H1 (cell line): ENCODE measurements at regions not wholly inside any gene's neighbourhood (a gene's known extent, or its start where the extent isn't known, plus 50 kb on each side); places are given as distances from the start of the nearest gene placed in this dataset.

Experiments used
- CTCF ChIA-PET: fragments of 300-600 bp; sonication (Branson Sonifier 250); formaldehyde crosslinking; loops from one replicate; lab custom pipeline; 2021; ENCODE audit not compliant: partially characterized antibody; lab: Charles Lee
- POLR2A ChIA-PET: fragments of 300-600 bp; sonication (Branson Sonifier 250); formaldehyde crosslinking; loops from one replicate; lab custom pipeline; 2021; ENCODE audit warnings: inconsistent platforms; ENCODE audit not compliant: partially characterized antibody; lab: Charles Lee
- DNase-seq, 2 experiments: peaks; one replicate each; pipeline versions ENCODE4 v3.0.0 to v3.0.0-alpha.2; 2010 to 2022; ENCODE audit warnings: low spot score in 2 of 2, low read depth in 1 of 2, mixed read lengths in 1 of 2
- FAIRE-seq: peaks from 2 replicates; lab custom pipeline; 2011; peaks lifted over from hg19 to GRCh38; lab: Jason Lieb, UNC
- H2AFZ ChIP-seq: 2 replicates; pipeline ENCODE4 v1.8.1; 2012; ENCODE audit warnings: low read length, inconsistent platforms
- H2AK5ac ChIP-seq: 2 replicates; pipeline ENCODE4 v1.6.1; 2013; ENCODE audit warnings: low read depth, low read length
- H2BK120ac ChIP-seq: replicated peaks from 2 replicates; pipeline ENCODE3; 2013; ENCODE audit warnings: low read depth, low read length, inconsistent platforms
- H2BK12ac ChIP-seq: 2 replicates; pipeline ENCODE4 v1.6.1; 2013; ENCODE audit warnings: low read depth, low read length
- H2BK15ac ChIP-seq: 2 replicates; pipeline ENCODE4 v1.6.1; 2013; ENCODE audit warnings: low read length
- H2BK20ac ChIP-seq: 2 replicates; pipeline ENCODE4 v1.6.1; 2013; ENCODE audit warnings: low read length
- H2BK5ac ChIP-seq: 2 replicates; pipeline ENCODE4 v1.6.1; 2013; ENCODE audit warnings: low read depth, low read length
- H3K14ac ChIP-seq: 2 replicates; pipeline ENCODE4 v1.6.1; 2013; ENCODE audit warnings: inconsistent platforms; ENCODE audit not compliant: insufficient read length
- H3K18ac ChIP-seq: 2 replicates; pipeline ENCODE4 v1.6.1; 2013; ENCODE audit warnings: low read length; ENCODE audit errors: extremely low read depth
- H3K23ac ChIP-seq: 2 replicates; pipeline ENCODE4 v1.6.1; 2013; ENCODE audit warnings: inconsistent platforms; ENCODE audit not compliant: insufficient read length
- H3K23me2 ChIP-seq: 2 replicates; pipeline ENCODE4 v1.6.1; 2013; ENCODE audit warnings: low read depth, low read length
- H3K27ac ChIP-seq: 2 replicates; pipeline ENCODE4 v1.6.1; 2011; ENCODE audit warnings: low read depth, low read length, inconsistent platforms
- H3K27me3 ChIP-seq, 4 experiments: replicated peaks in 1 of 4; 1 replicate in 1 of 4; 2 replicates in 3 of 4; pipeline versions ENCODE4 v1.6.1 to v1.8.1; 2011 to 2013; ENCODE audit warnings: low read length in 3 of 4, mild to moderate bottlenecking in 3 of 4, inconsistent platforms in 2 of 4, mixed read lengths in 2 of 4, moderate library complexity in 1 of 4; ENCODE audit not compliant: control insufficient read depth in 3 of 4, insufficient read depth in 3 of 4; ENCODE audit errors: extremely low read depth in 1 of 4
- H3K36me3 ChIP-seq, 4 experiments: 2 replicates each; pipeline versions ENCODE4 v1.6.1 to v1.8.1; 2011 to 2013; ENCODE audit warnings: mild to moderate bottlenecking in 4 of 4, low read length in 3 of 4, moderate library complexity in 2 of 4, control low read depth in 1 of 4, inconsistent platforms in 1 of 4; ENCODE audit not compliant: insufficient read depth in 4 of 4, control insufficient read depth in 2 of 4
- H3K4ac ChIP-seq: replicated peaks from 2 replicates; pipeline ENCODE3; 2013; ENCODE audit warnings: low read length, low read depth, mixed read lengths, inconsistent platforms; ENCODE audit not compliant: insufficient read length
- H3K4me1 ChIP-seq, 4 experiments: replicated peaks in 1 of 4; 1 replicate in 1 of 4; 2 replicates in 3 of 4; pipeline versions ENCODE4 v1.6.1 to v1.8.1; 2011 to 2013; ENCODE audit warnings: low read length in 3 of 4, inconsistent platforms in 2 of 4, mixed read lengths in 1 of 4; ENCODE audit not compliant: insufficient read depth in 4 of 4, control insufficient read depth in 3 of 4
- H3K4me2 ChIP-seq, 2 experiments: 2 replicates each; pipeline versions ENCODE4 v1.6.1 to v1.8.1; 2011 to 2013; ENCODE audit warnings: low read depth in 2 of 2, low read length in 2 of 2, control low read depth in 1 of 2, inconsistent platforms in 1 of 2, mild to moderate bottlenecking in 1 of 2; ENCODE audit not compliant: insufficient read depth in 1 of 2
- H3K4me3 ChIP-seq, 4 experiments: fragments of 200-600, 300-600 bp in 1 of 4; sonication (generic), shearing (Covaris generic), sonication (Bioruptor Twin) in 1 of 4; 2 replicates each; pipeline versions ENCODE4 v1.5.1 to v1.8.1; 2011 to 2016; ENCODE audit warnings: low read length in 4 of 4, low read depth in 3 of 4, control low read depth in 2 of 4, inconsistent platforms in 2 of 4, mild to moderate bottlenecking in 2 of 4, mixed read lengths in 1 of 4, moderate library complexity in 1 of 4; ENCODE audit not compliant: insufficient read depth in 2 of 4; ENCODE audit errors: extremely low read depth in 1 of 4
- H3K56ac ChIP-seq: replicated peaks from 2 replicates; pipeline ENCODE3; 2013; ENCODE audit warnings: low read depth, mild to moderate bottlenecking, mixed read lengths, low read length, inconsistent platforms; ENCODE audit not compliant: insufficient read length
- H3K79me1 ChIP-seq: 2 replicates; pipeline ENCODE4 v1.6.1; 2013; ENCODE audit warnings: low read depth, low read length, control low read depth
- H3K79me2 ChIP-seq, 2 experiments: 2 replicates each; pipeline versions ENCODE4 v1.6.1 to v1.8.1; 2012 to 2013; ENCODE audit warnings: low read length in 2 of 2, mild to moderate bottlenecking in 2 of 2, inconsistent platforms in 1 of 2; ENCODE audit not compliant: insufficient read depth in 2 of 2, control insufficient read depth in 1 of 2
- H3K9ac ChIP-seq, 4 experiments: replicated peaks in 1 of 4; 1 replicate in 1 of 4; 2 replicates in 3 of 4; pipeline versions ENCODE4 v1.6.1 to v1.8.1; 2011 to 2013; ENCODE audit warnings: low read depth in 3 of 4, low read length in 3 of 4, control low read depth in 2 of 4, mild to moderate bottlenecking in 2 of 4, moderate library complexity in 2 of 4, inconsistent platforms in 1 of 4; ENCODE audit errors: extremely low read depth in 1 of 4
- H3K9me3 ChIP-seq, 2 experiments: 2 replicates each; pipeline versions ENCODE4 v1.6.1 to v1.8.1; 2012 to 2013; ENCODE audit warnings: mild to moderate bottlenecking in 2 of 2, moderate library complexity in 2 of 2, control low read depth in 1 of 2, inconsistent platforms in 1 of 2, low read depth in 1 of 2, low read length in 1 of 2, mixed read lengths in 1 of 2; ENCODE audit not compliant: insufficient read depth in 2 of 2
- H4K20me1 ChIP-seq, 2 experiments: replicated peaks in 1 of 2; 2 replicates each; pipeline versions ENCODE3 to v1.8.1; 2011 to 2013; ENCODE audit warnings: inconsistent platforms in 2 of 2, low read length in 2 of 2, mild to moderate bottlenecking in 1 of 2; ENCODE audit not compliant: insufficient read depth in 2 of 2, control insufficient read depth in 1 of 2
- H4K5ac ChIP-seq: 2 replicates; pipeline ENCODE4 v1.6.1; 2013; ENCODE audit warnings: low read length, low read depth, mixed read lengths, inconsistent platforms; ENCODE audit not compliant: insufficient read length
- H4K8ac ChIP-seq: 2 replicates; pipeline ENCODE4 v1.8.0; 2013; ENCODE audit warnings: mild to moderate bottlenecking, moderate library complexity, low read length, inconsistent platforms; ENCODE audit not compliant: insufficient read depth; ENCODE audit errors: extremely low read depth
- H4K91ac ChIP-seq: replicated peaks from 2 replicates; pipeline ENCODE3; 2013; ENCODE audit warnings: low read length, mixed read lengths, inconsistent platforms; ENCODE audit not compliant: insufficient read length
- BRCA1 ChIP-seq: IDR thresholded peaks from 2 replicates; pipeline ENCODE4 v1.6.1; 2012; ENCODE audit warnings: low read depth, low read length, improper control_type of control experiment
- CREB1 ChIP-seq: IDR thresholded peaks from 2 replicates; pipeline ENCODE4 v1.6.1; 2012; ENCODE audit warnings: inconsistent platforms
- CTBP2 ChIP-seq: IDR thresholded peaks from 2 replicates; pipeline ENCODE4 v1.7.0; 2011; ENCODE audit warnings: borderline replicate concordance, mild to moderate bottlenecking, moderate library complexity, mixed read lengths, low read length; ENCODE audit not compliant: insufficient read depth, insufficient read length
- EZH2 ChIP-seq: fragments of 200-600 bp; sonication (generic); IDR thresholded peaks from 2 replicates; pipeline ENCODE4 v1.7.1; 2012; ENCODE audit warnings: low read depth, mild to moderate bottlenecking, moderate library complexity, low read length, inconsistent platforms; ENCODE audit not compliant: severe bottlenecking
- HDAC2 ChIP-seq, 2 experiments: fragments of 300-600 bp in 1 of 2; sonication (generic) in 1 of 2; IDR thresholded peaks; 2 replicates each; pipeline ENCODE4 v1.6.1; 2011 to 2012; ENCODE audit warnings: low read depth in 2 of 2, low read length in 2 of 2, mild to moderate bottlenecking in 2 of 2, moderate library complexity in 2 of 2, borderline replicate concordance in 1 of 2, inconsistent platforms in 1 of 2
- HDAC6 ChIP-seq: IDR thresholded peaks from one replicate; pipeline ENCODE4 v1.7.1; 2012; ENCODE audit warnings: low read depth, mild to moderate bottlenecking, inconsistent platforms, low read length, moderate library complexity
- JUND ChIP-seq: IDR thresholded peaks from 2 replicates; pipeline ENCODE4 v1.6.1; 2011; ENCODE audit warnings: mild to moderate bottlenecking, improper control_type of control experiment, low read length
- KDM1A ChIP-seq: fragments of 200-600, 300-600 bp; sonication (generic); IDR thresholded peaks from 2 replicates; pipeline ENCODE4 v1.7.1; 2016; ENCODE audit warnings: mild to moderate bottlenecking, low read length, borderline replicate concordance
- KDM4A ChIP-seq: IDR thresholded peaks from one replicate; pipeline ENCODE4 v1.7.1; 2012; ENCODE audit warnings: low read depth, mild to moderate bottlenecking, moderate library complexity, low read length, inconsistent platforms; ENCODE audit not compliant: severe bottlenecking
- MAFK ChIP-seq: IDR thresholded peaks from 2 replicates; pipeline ENCODE4 v1.6.1; 2012; ENCODE audit warnings: low read depth, mild to moderate bottlenecking, improper control_type of control experiment, low read length
- NRF1 ChIP-seq: IDR thresholded peaks from 2 replicates; pipeline ENCODE4 v1.6.1; 2011; ENCODE audit warnings: mild to moderate bottlenecking, low read depth, low read length, improper control_type of control experiment
- SAP30 ChIP-seq: fragments of 300-600 bp; sonication (generic); IDR thresholded peaks from 2 replicates; pipeline ENCODE4 v1.7.1; 2012; ENCODE audit warnings: low read length, moderate library complexity, mild to moderate bottlenecking, inconsistent platforms; ENCODE audit not compliant: insufficient read depth, insufficient replicate concordance
- SP1 ChIP-seq: IDR thresholded peaks from 2 replicates; pipeline ENCODE4 v1.6.1; 2011; ENCODE audit warnings: low read depth, low read length
- TCF12 ChIP-seq: IDR thresholded peaks from 2 replicates; pipeline ENCODE4 v1.6.1; 2011; ENCODE audit warnings: low read depth, mild to moderate bottlenecking, low read length
- WGBS, 2 experiments: shearing (Covaris generic) in 1 of 2; methylation state at CpG; one replicate each; pipeline versions ENCODE4 v1.1.6 to v1.1.7; 2013 to 2015; ENCODE audit warnings: low lambda C conversion rate in 2 of 2, mixed read lengths in 2 of 2, inconsistent platforms in 1 of 2, low coverage in 1 of 2, missing lambda C conversion rate in 1 of 2; ENCODE audit not compliant: insufficient replicate concordance in 2 of 2, insufficient coverage in 1 of 2, insufficient read length in 1 of 2; ENCODE audit errors: extremely low coverage in 1 of 2, missing lambda C conversion rate in 1 of 2; 5-methylcytosine and 5-hydroxymethylcytosine counted together
- TF ChIP-seq, protein P1 (sequence below): IDR thresholded peaks from 2 replicates; pipeline ENCODE4 v1.6.1; 2011; ENCODE audit warnings: low read depth, mild to moderate bottlenecking, low read length; ENCODE audit not compliant: insufficient read depth

GRCh38 chr14:97280526-97280925 is 483.3 kb downstream of the VRK1 start:
- no peak overlapping the region for H3K9ac ChIP-seq
- H3K4me2 ChIP-seq = no peak overlapping the region
- H3K56ac ChIP-seq = no peak overlapping the region
- H3K23ac ChIP-seq = no peak overlapping the region
- no peaks in the 10 kb centered on the region for H3K36me3 ChIP-seq
- H2BK12ac ChIP-seq = no peak overlapping the region
- H2BK5ac ChIP-seq = no peak overlapping the region
- 96% methylated on average over 9 of the region's 10 CpGs; no CpG with 5 or more reads in 1 of the 2 experiments for WGBS, 2 experiments
- H3K4me1 ChIP-seq = peaks cover 0 to 7% (median 3%) of the 10 kb centered on the region in 4 experiments; a peak in 5 of 7 replicates
- no peaks in the 10 kb centered on the region for H3K27me3 ChIP-seq
- H3K9me3 ChIP-seq = no peaks in the 10 kb centered on the region
- no peaks in the 10 kb centered on the region for H3K23me2 ChIP-seq
- no peak overlapping the region for H4K91ac ChIP-seq
- DNase-seq (no peak), FAIRE-seq (no peak)
- H3K14ac ChIP-seq = no peak overlapping the region
- no peak overlapping the region for H3K27ac ChIP-seq
- no peaks in the 10 kb centered on the region for H4K20me1 ChIP-seq
- H2AK5ac ChIP-seq = no peak overlapping the region
- no peak overlapping the region for H2AFZ ChIP-seq
- no peak overlapping the region for H4K5ac ChIP-seq
- POLR2A ChIA-PET = no interaction called here
- H3K4ac ChIP-seq = no peak overlapping the region
- no peaks in the 10 kb centered on the region for H3K79me2 ChIP-seq
- H2BK15ac ChIP-seq = no peak overlapping the region
- no peak overlapping the region for H2BK20ac ChIP-seq
- no peak overlapping the region for H3K4me3 ChIP-seq
- CTCF ChIA-PET = no interaction called here
- no peaks in the 10 kb centered on the region for H3K79me1 ChIP-seq
- H3K18ac ChIP-seq = no peak overlapping the region
- no peak overlapping the region for H2BK120ac ChIP-seq
- H4K8ac ChIP-seq = no peak overlapping the region
- TF ChIP-seq KDM4A (no peak), MAFK (no peak), KDM1A (no peak), JUND (no peak), CREB1 (no peak), NRF1 (no peak), EZH2 (no peak), CTBP2 (no peak), TCF12 (no peak), SAP30 (no peak), HDAC2 (IDR thresholded peaks at IDR 0.05; ENCODE audit: borderline replicate concordance in 1 of 2, low read depth in 2 of 2, low read length in 2 of 2) (no peak), BRCA1 (no peak), HDAC6 (no peak), SP1 (no peak)
- TF ChIP-seq, protein P1, sequence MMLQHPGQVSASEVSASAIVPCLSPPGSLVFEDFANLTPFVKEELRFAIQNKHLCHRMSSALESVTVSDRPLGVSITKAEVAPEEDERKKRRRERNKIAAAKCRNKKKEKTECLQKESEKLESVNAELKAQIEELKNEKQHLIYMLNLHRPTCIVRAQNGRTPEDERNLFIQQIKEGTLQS = no peak
